ENCODE measurements at regions not wholly inside any gene's neighbourhood (a gene's known extent, or its start where the extent isn't known, plus 50 kb on each side); places are given as distances from the start of the nearest gene placed in this dataset.
A peak's percentile ranks its signal among the peaks of the same experiment; 100 is the strongest.

GRCh38 chr2:145090841-145091761, 571.2 kb upstream of the ZEB2 start:
- DNase-seq (ENCODE audit: low spot score): peak; percentile 50

GRCh38 chr2:145088756-145089155, 568.8 kb upstream of the ZEB2 start:
- no peak for DNase-seq (ENCODE audit: low spot score)

GRCh38 chr2:145086910-145087309, 567.0 kb upstream of the ZEB2 start:
- no peak for DNase-seq (ENCODE audit: low spot score)

- peak; percentile 35 for DNase-seq (ENCODE audit: low spot score)
These were observed 565.7 kb upstream of the ZEB2 start for GRCh38 chr2:145085612-145086011.

- DNase-seq (ENCODE audit: low spot score): no peak
These were observed 560.5 kb upstream of the ZEB2 start for GRCh38 chr2:145080426-145080825.

GRCh38 chr2:145079641-145080040, 559.7 kb upstream of the ZEB2 start:
- no peak for DNase-seq (ENCODE audit: low spot score)

- no peak for DNase-seq (ENCODE audit: low spot score)
These were observed 559.0 kb upstream of the ZEB2 start for GRCh38 chr2:145078923-145079322.

GRCh38 chr2:145076085-145076484, 556.2 kb upstream of the ZEB2 start:
- no peak for DNase-seq (ENCODE audit: low spot score)

- DNase-seq (ENCODE audit: low spot score): peak; percentile 19
These were observed 555.6 kb upstream of the ZEB2 start for GRCh38 chr2:145075454-145076062.

GRCh38 chr2:145070703-145071102, 550.8 kb upstream of the ZEB2 start:
- no peak for DNase-seq (ENCODE audit: low spot score)

- no peak for DNase-seq (ENCODE audit: low spot score)
These were observed 548.6 kb upstream of the ZEB2 start for GRCh38 chr2:145068509-145068908.

- DNase-seq (ENCODE audit: low spot score): no peak
These were observed 547.7 kb upstream of the ZEB2 start for GRCh38 chr2:145067549-145068030.

GRCh38 chr2:145066856-145067548, 547.1 kb upstream of the ZEB2 start:
- peak; percentile 18 for DNase-seq (ENCODE audit: low spot score)

GRCh38 chr2:145066151-145066661, 546.3 kb upstream of the ZEB2 start:
- peak; percentile 21 for DNase-seq (ENCODE audit: low spot score)

GRCh38 chr2:145065342-145065741, 545.4 kb upstream of the ZEB2 start:
- no peak for DNase-seq (ENCODE audit: low spot score)

GRCh38 chr2:145064511-145064910, 544.6 kb upstream of the ZEB2 start:
- DNase-seq (ENCODE audit: low spot score): no peak

GRCh38 chr2:145060876-145061275, 541.0 kb upstream of the ZEB2 start:
- DNase-seq (ENCODE audit: low spot score): peak; percentile 25

GRCh38 chr2:145059914-145060313, 540.0 kb upstream of the ZEB2 start:
- no peak for DNase-seq (ENCODE audit: low spot score)

- no peak for DNase-seq (ENCODE audit: low spot score)
These were observed 539.4 kb upstream of the ZEB2 start for GRCh38 chr2:145059343-145059742.

- peak; percentile 6 for DNase-seq (ENCODE audit: low spot score)
These were observed 538.5 kb upstream of the ZEB2 start for GRCh38 chr2:145058457-145058856.

GRCh38 chr2:145055651-145056050, 535.7 kb upstream of the ZEB2 start:
- DNase-seq (ENCODE audit: low spot score): no peak

GRCh38 chr2:145050134-145050533, 530.2 kb upstream of the ZEB2 start:
- no peak for DNase-seq (ENCODE audit: low spot score)

Data from GM03348 (cell line).